ENCODE measurements at regions not wholly inside any gene's neighbourhood (a gene's known extent, or its start where the extent isn't known, plus 50 kb on each side); places are given as distances from the start of the nearest gene placed in this dataset.

GRCh38 chr11:95517453-95517852 lies 272.1 kb downstream of the FAM76B start:
- TF ChIP-seq, protein P1, sequence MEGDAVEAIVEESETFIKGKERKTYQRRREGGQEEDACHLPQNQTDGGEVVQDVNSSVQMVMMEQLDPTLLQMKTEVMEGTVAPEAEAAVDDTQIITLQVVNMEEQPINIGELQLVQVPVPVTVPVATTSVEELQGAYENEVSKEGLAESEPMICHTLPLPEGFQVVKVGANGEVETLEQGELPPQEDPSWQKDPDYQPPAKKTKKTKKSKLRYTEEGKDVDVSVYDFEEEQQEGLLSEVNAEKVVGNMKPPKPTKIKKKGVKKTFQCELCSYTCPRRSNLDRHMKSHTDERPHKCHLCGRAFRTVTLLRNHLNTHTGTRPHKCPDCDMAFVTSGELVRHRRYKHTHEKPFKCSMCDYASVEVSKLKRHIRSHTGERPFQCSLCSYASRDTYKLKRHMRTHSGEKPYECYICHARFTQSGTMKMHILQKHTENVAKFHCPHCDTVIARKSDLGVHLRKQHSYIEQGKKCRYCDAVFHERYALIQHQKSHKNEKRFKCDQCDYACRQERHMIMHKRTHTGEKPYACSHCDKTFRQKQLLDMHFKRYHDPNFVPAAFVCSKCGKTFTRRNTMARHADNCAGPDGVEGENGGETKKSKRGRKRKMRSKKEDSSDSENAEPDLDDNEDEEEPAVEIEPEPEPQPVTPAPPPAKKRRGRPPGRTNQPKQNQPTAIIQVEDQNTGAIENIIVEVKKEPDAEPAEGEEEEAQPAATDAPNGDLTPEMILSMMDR (IDR thresholded peaks at IDR 0.05; ENCODE audit: extremely low read depth in 1 of 2, insufficient read depth in 1 of 2, low read depth in 1 of 2, low read length in 2 of 2), result no peak
- TF ChIP-seq POLR2A (IDR thresholded peaks at IDR 0.05; ENCODE audit: low read depth, low read length) (no peak), EZH2 (IDR thresholded peaks at IDR 0.05; ENCODE audit: borderline replicate concordance, low read depth, low read length, severe bottlenecking) (no peak), JUN (IDR thresholded peaks at IDR 0.05; ENCODE audit: borderline replicate concordance, insufficient read depth, insufficient read length, low read depth) (no peak), MAX (IDR thresholded peaks at IDR 0.05; ENCODE audit: insufficient read depth, insufficient read length) (no peak), MYC (IDR thresholded peaks at IDR 0.05; ENCODE audit: low read depth, low read length) (no peak)

Data from endothelial cell of umbilical vein (primary cell).